H1 (cell line): ENCODE measurements at regions not wholly inside any gene's neighbourhood (a gene's known extent, or its start where the extent isn't known, plus 50 kb on each side); places are given as distances from the start of the nearest gene placed in this dataset.

Source experiments
- E2F6 ChIP-seq: IDR thresholded peaks from 2 replicates; pipeline ENCODE4 v1.6.1; 2012; ENCODE audit warnings: inconsistent platforms
- KDM4A ChIP-seq: IDR thresholded peaks from one replicate; pipeline ENCODE4 v1.7.1; 2012; ENCODE audit warnings: low read depth, mild to moderate bottlenecking, moderate library complexity, low read length, inconsistent platforms; ENCODE audit not compliant: severe bottlenecking
- SIN3A ChIP-seq, 2 experiments: IDR thresholded peaks in 1 of 2; conservative IDR thresholded peaks in 1 of 2; 2 replicates each; pipeline ENCODE4 v1.6.1; 2011 to 2012; ENCODE audit warnings: low read length in 2 of 2, improper control_type of control experiment in 1 of 2, low read depth in 1 of 2, mild to moderate bottlenecking in 1 of 2
- SP4 ChIP-seq: IDR thresholded peaks from 2 replicates; pipeline ENCODE4 v1.6.1; 2012; ENCODE audit warnings: low read length, inconsistent platforms
- TAF7 ChIP-seq: optimal IDR thresholded peaks from 2 replicates; pipeline ENCODE3; 2011; ENCODE audit warnings: low read depth, mild to moderate bottlenecking, inconsistent platforms, low read length, moderate library complexity, borderline replicate concordance

- TF ChIP-seq SP4 (no peak), E2F6 (no peak), SIN3A (conservative IDR thresholded peaks at IDR 0.05 in 1 of 2, IDR thresholded peaks at IDR 0.05 in 1 of 2; ENCODE audit: low read depth in 1 of 2, low read length in 2 of 2) (no peak), TAF7 (no peak), KDM4A (no peak)
These were observed 1083.3 kb downstream of the NXPH1 start (continued) for GRCh38 chr7:9516662-9517061.
